GM23338 (cell line): ENCODE measurements at regions not wholly inside any gene's neighbourhood (a gene's known extent, or its start where the extent isn't known, plus 50 kb on each side); places are given as distances from the start of the nearest gene placed in this dataset.

ENCODE experiments used
- CREB1 ChIP-seq: fragments of 250-450 bp; sonication (Bioruptor Pico); IDR thresholded peaks from 2 replicates; pipeline ENCODE4 v1.5.0; 2020; ENCODE audit warnings: low read depth, mild to moderate bottlenecking, moderate library complexity
- CTCF ChIP-seq, 2 experiments: fragments of 200-600 bp in 1 of 2; sonication (generic) in 1 of 2; conservative IDR thresholded peaks; 2 replicates each; pipeline versions ENCODE4 v1.5.1 to v1.6.1; 2016 to 2017; ENCODE audit warnings: antibody characterized with exemption in 2 of 2, low read depth in 2 of 2, mild to moderate bottlenecking in 2 of 2, moderate library complexity in 1 of 2
- EZH2 ChIP-seq: fragments of 200-600 bp; sonication (generic); IDR thresholded peaks from one replicate; pipeline ENCODE4 v1.8.0; 2017; ENCODE audit warnings: antibody characterized with exemption, mild to moderate bottlenecking, low read depth; ENCODE audit not compliant: unreplicated experiment
- POLR2AphosphoS5 ChIP-seq: IDR thresholded peaks from 2 replicates; pipeline ENCODE4 v1.6.1; 2016; ENCODE audit warnings: antibody characterized with exemption, low read depth
- TF ChIP-seq, protein P1 (sequence below): IDR thresholded peaks from one replicate; pipeline ENCODE4 v1.6.1; 2018; ENCODE audit warnings: antibody characterized with exemption; ENCODE audit not compliant: unreplicated experiment

- TF ChIP-seq EZH2, result no peak
- TF ChIP-seq CTCF (conservative IDR thresholded peaks at IDR 0.05; ENCODE audit: low read depth in 2 of 2), result no peak
- TF ChIP-seq CREB1, result no peak
- TF ChIP-seq POLR2AphosphoS5, result no peak
- TF ChIP-seq, protein P1, sequence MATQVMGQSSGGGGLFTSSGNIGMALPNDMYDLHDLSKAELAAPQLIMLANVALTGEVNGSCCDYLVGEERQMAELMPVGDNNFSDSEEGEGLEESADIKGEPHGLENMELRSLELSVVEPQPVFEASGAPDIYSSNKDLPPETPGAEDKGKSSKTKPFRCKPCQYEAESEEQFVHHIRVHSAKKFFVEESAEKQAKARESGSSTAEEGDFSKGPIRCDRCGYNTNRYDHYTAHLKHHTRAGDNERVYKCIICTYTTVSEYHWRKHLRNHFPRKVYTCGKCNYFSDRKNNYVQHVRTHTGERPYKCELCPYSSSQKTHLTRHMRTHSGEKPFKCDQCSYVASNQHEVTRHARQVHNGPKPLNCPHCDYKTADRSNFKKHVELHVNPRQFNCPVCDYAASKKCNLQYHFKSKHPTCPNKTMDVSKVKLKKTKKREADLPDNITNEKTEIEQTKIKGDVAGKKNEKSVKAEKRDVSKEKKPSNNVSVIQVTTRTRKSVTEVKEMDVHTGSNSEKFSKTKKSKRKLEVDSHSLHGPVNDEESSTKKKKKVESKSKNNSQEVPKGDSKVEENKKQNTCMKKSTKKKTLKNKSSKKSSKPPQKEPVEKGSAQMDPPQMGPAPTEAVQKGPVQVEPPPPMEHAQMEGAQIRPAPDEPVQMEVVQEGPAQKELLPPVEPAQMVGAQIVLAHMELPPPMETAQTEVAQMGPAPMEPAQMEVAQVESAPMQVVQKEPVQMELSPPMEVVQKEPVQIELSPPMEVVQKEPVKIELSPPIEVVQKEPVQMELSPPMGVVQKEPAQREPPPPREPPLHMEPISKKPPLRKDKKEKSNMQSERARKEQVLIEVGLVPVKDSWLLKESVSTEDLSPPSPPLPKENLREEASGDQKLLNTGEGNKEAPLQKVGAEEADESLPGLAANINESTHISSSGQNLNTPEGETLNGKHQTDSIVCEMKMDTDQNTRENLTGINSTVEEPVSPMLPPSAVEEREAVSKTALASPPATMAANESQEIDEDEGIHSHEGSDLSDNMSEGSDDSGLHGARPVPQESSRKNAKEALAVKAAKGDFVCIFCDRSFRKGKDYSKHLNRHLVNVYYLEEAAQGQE, result no peak
Observed at GRCh38 chr12:18837025-18837424, 99.1 kb downstream of the CAPZA3 start.
